ENCODE measurements at regions not wholly inside any gene's neighbourhood (a gene's known extent, or its start where the extent isn't known, plus 50 kb on each side); places are given as distances from the start of the nearest gene placed in this dataset.

DNA sequence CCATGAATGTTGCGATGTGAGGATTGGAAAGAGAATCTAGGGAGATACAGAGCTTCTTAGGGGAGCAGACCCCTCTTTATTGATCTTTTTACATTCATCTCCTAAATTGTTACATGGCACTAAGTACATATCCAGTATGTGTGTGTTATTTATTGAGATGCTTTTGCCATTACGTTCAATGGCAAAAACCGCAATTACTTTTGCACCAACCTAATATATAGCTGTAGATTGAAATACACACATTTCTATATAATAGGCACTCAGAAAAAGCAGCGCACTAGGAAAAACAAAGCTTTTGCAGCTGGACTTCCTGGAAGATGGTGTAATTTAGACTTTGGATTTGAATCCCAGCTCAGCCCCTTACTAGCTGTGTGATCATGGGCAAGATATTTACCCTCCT lies 849.4 kb downstream of the SLC4A3 start:
- TF ChIP-seq, protein P1, sequence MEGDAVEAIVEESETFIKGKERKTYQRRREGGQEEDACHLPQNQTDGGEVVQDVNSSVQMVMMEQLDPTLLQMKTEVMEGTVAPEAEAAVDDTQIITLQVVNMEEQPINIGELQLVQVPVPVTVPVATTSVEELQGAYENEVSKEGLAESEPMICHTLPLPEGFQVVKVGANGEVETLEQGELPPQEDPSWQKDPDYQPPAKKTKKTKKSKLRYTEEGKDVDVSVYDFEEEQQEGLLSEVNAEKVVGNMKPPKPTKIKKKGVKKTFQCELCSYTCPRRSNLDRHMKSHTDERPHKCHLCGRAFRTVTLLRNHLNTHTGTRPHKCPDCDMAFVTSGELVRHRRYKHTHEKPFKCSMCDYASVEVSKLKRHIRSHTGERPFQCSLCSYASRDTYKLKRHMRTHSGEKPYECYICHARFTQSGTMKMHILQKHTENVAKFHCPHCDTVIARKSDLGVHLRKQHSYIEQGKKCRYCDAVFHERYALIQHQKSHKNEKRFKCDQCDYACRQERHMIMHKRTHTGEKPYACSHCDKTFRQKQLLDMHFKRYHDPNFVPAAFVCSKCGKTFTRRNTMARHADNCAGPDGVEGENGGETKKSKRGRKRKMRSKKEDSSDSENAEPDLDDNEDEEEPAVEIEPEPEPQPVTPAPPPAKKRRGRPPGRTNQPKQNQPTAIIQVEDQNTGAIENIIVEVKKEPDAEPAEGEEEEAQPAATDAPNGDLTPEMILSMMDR (IDR thresholded peaks at IDR 0.05), result no peak
- no peak for TF ChIP-seq POLR2A (IDR thresholded peaks at IDR 0.05)

All from body of pancreas (tissue), 4 donors.